ENCODE measurements at regions not wholly inside any gene's neighbourhood (a gene's known extent, or its start where the extent isn't known, plus 50 kb on each side); places are given as distances from the start of the nearest gene placed in this dataset.

DNA sequence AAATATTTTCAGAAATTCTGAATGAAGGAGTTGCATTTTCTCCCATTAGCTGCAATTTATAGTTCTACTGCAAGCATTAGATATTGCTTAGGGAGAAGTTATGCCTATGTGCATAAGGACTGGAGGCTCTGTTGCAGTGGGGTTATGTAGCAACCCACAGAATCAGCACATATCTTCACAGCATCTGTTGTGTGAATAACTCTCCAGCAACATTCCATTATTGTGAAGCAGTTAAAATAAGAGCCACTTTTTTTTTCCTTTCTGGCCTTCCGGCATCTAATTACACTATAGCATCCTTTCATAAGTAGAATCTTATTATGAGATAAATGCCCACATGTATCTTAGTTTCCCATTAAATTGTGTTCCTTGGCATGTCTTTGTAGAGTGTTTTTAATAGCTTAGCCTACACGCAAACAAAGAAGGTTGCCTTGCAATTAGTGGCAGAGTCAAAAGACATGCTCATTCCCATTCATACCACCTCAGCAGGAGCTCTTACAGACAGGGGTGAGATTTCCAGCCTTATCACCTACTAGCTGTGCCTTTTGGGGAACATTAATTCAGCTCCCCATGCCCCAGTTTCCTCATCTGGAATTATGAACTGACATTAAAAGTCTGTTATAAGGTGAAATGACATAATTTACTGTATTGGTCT, 596.0 kb upstream of the GOT2 start:
- DNase-seq = no peak
- intact Hi-C loops (cut with DNase I) = no loop called here
- no peak for ATAC-seq

GRCh38 chr16:59328961-59329360, 594.8 kb upstream of the GOT2 start:
- no peak for ATAC-seq
- intact Hi-C loops (cut with DNase I) = no loop called here
- no peak for DNase-seq

DNA sequence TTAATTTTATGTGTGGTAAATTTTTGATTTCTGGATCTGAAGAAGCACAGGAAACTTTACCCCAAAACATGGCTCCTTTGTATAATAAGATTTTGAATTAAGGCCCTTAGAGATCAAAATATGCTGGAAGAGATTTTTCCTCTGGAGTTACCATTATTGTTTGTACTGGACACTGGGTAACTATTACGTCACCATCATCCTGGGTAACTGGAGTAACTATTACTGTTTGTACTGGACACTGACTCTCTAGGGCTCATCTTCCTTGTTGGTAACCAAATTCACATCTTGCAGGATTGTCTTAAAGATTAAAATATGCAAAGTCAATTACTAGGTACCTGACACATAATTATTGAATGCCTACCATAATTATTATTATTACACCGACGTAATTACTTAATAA, 593.8 kb upstream of the GOT2 start:
- intact Hi-C loops (cut with DNase I) = no loop called here
- ATAC-seq (no peak), DNase-seq (no peak)

DNA sequence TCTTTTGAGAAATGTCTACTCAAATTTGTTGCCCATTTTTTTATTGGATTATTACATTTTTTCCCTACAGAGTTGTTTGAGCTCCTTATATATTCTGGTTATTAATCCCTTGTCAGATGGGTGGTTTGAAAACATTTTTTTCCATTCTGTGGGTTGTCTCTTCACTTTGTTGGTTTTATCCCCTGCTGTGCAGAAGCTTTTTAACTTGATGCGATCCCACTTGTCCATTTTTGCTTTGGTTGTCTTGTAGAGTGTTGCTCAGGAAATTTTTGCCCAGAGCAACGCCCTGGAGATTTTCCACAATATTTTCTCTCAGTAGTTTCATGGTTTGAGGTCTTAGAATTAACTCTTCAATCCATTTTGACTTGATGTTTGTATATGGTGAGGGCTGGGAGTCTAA, 592.8 kb upstream of the GOT2 start:
- intact Hi-C loops (cut with DNase I) = no loop called here
- DNase-seq = no peak
- no peak for ATAC-seq

- ATAC-seq (no peak), DNase-seq (no peak)
- intact Hi-C loops (cut with DNase I) = no loop called here
Observed at GRCh38 chr16:59324462-59324861, 590.3 kb upstream of the GOT2 start.

DNA sequence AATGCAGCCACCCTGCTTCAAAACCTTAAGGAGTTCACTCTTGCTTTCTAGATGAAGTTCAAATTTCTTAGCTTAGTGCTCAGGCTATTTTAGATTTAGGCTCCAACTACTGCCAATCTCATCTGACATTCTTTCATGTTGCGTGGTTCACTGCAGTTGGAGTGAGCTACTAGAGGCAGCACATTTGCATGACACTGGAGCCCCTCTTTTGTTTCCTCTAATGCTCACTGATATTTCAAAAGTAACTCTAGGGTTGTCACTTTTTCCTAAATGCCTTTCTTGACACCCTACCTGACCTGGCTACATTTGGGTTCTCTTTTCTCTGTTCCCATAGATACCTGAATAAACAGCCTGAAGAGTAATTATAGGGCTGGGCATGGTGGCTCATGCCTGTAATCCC, 586.5 kb upstream of the GOT2 start:
- no peak for ATAC-seq
- no peak for DNase-seq
- intact Hi-C loops (cut with DNase I) = no loop called here

- intact Hi-C loops (cut with DNase I) = no loop called here
- DNase-seq (no peak), ATAC-seq (no peak)
Observed at GRCh38 chr16:59319871-59320270, 585.8 kb upstream of the GOT2 start.

- ATAC-seq (no peak), DNase-seq (no peak)
- intact Hi-C loops (cut with DNase I) = no loop called here
Observed at GRCh38 chr16:59305850-59306249, 571.7 kb upstream of the GOT2 start.

DNA sequence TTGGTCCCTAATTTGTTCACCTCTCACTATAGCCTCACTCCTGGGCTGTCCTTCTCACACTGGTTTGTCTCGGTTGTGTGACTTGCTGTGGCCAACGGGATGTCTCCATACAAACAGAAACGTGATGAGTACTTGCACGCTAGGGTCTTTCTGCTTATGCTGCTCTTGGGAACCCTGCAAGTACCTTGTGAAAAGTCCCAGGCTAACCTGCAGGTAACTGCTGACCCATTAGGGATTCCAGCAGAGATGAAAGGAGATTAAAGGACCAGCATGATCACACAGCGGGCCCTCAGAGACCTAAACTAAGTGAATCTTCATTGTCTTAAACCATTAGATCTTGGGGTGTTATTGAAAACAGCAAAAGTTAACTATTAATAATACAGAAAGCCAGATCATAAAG, 562.8 kb upstream of the GOT2 start:
- intact Hi-C loops (cut with DNase I) = no loop called here
- ATAC-seq = no peak
- DNase-seq = no peak

- DNase-seq (no peak), ATAC-seq (no peak)
- intact Hi-C loops (cut with DNase I) = no loop called here
Observed at GRCh38 chr16:59295993-59296736, 562.0 kb upstream of the GOT2 start.

- no peak for ATAC-seq
- intact Hi-C loops (cut with DNase I) = no loop called here
- DNase-seq = no peak
Observed at GRCh38 chr16:59295474-59295873, 561.4 kb upstream of the GOT2 start.

- intact Hi-C loops (cut with DNase I) = no loop called here
- no peak for ATAC-seq
- DNase-seq = no peak
Observed at GRCh38 chr16:59290718-59291117, 556.6 kb upstream of the GOT2 start.

- no peak for ATAC-seq
- DNase-seq = no peak
- intact Hi-C loops (cut with DNase I) = no loop called here
Observed at GRCh38 chr16:59289151-59289550, 555.0 kb upstream of the GOT2 start.

- intact Hi-C loops (cut with DNase I) = no loop called here
- no peak for DNase-seq
- ATAC-seq = no peak
Observed at GRCh38 chr16:59274141-59274540, 540.0 kb upstream of the GOT2 start.

DNA sequence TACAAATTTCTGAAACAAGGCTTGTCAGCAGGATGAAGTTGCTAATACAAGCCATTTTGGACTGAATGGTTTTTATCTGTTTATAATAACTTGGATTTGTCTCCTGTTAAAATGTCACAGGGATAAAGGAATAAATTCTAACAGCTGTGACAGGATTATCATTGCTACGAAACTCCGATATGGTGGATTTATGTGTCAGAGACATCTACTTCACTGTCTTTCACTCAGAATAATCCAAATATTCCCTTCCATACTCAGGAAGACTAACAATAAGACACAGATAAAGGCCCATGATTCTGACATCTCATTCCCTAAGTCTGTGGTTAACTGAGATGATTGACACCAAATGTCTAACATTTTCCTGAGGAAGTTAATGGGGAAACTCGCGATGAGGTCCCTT, 529.8 kb upstream of the GOT2 start:
- DNase-seq (no peak), ATAC-seq (no peak)
- intact Hi-C loops (cut with DNase I) = no loop called here

GRCh38 chr16:59260892-59261291, 526.8 kb upstream of the GOT2 start:
- DNase-seq = no peak
- no peak for ATAC-seq
- intact Hi-C loops (cut with DNase I) = no loop called here

DNA sequence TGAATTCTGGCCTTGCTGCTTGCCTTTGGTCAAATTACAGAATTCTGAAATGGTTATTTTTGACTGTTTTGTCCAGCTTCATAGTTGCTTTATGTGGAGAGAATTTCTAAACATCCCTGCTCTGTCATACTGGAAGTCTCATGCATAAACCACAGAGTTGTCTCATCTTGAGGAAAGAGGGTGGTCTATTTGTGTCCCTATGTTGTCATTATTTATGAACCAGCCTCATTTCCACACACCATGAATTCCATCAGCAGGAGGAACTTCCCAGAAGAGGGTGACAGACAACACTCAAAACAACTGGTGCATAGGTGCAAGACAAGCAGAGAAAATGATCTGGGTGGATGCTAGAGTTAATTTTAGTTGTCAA, 525.8 kb upstream of the GOT2 start:
- no peak for ATAC-seq
- intact Hi-C loops (cut with DNase I) = no loop called here
- DNase-seq = no peak

DNA sequence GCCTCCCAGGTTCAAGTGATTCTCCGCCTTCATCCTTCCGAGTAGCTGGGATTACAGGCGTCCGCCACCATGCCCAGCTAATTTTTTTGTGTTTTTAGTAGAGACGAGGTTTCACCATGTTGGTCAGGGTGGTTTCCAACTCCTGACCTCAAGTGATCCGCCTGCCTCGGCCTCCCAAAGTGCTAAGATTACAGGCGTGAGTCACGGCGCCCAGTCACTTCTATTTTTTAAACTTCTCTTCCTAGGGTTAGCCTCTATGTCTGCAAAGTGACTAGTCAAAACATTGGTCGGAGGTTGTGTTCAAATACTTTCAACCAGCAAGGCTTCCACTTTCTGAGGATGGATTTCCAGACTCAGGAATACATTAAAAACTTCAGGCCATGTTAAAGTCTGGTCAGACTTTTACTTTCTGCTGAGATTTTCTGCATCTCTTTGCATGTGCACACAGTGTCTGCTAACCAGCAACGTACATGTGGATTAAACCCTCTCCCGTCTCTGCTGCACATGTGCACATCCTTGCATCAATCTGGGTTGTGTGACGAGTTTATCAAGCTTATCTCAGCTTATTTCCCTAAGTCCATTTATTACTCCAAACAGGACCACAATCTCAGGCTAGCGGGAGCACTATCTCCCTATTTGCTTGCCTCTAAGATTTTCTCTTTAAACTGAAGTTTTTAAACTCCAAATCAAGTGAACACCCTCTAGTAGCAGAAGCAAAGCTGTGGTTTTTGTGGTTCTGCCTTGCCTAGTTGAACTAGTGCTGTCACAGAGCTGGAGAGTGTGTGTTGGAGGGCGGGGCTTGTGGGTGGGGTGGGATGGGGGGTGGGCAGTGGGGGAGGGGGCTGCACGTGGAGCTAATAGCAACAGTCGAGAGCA, 525.2 kb upstream of the GOT2 start:
- ATAC-seq = no peak

DNA sequence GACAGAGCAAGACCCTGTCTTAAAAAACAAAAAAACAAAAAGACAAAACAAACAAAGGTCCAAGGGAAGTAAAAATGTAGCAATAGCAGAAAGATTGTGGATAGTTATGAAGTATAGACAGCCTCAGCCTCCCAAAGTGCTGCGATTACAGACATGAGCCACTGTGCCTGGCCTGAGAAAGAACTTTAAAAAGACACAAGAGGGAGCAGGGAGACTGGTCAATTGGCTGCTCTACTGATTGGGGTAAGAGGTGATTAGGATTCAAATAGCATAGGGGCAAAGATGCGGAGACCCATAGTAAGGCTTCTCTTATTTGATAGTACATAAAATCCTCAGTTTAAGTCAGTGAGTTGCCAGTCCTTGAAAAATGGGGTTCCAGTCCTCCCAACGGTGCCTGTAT, 518.2 kb upstream of the GOT2 start:
- intact Hi-C loops (cut with DNase I) = no loop called here
- ATAC-seq = no peak
- DNase-seq = no peak

More for the DNA sequence above, 525.2 kb upstream of the GOT2 start:
- no peak for DNase-seq
- intact Hi-C loops (cut with DNase I) = no loop called here

DNA sequence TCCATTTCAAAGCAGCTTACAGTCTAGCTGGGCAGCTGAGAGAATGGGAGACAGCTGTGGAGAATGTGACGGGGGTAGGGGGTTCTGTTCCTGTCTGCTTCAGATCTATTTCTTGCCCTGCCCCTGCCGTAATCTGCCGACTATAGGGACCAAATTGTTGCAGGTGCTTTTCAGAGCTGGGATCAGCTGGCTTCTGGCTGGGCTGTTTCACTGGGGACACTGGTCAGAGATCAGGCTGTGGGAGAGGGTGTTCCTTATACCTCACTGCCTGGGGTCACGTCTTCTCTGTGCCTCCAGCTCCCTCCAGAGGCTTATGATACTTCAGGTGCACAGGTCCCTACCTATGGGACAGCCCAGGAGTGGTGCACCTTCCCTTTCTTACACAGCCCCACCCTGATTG, 514.9 kb upstream of the GOT2 start:
- no peak for ATAC-seq

More for the DNA sequence above, 514.9 kb upstream of the GOT2 start:
- no peak for DNase-seq
- intact Hi-C loops (cut with DNase I) = no loop called here

All from left cardiac atrium (tissue), 4 donors.